WTC11 (cell line): ENCODE measurements at regions not wholly inside any gene's neighbourhood (a gene's known extent, or its start where the extent isn't known, plus 50 kb on each side); places are given as distances from the start of the nearest gene placed in this dataset.

Experiments
- ATAC-seq: fragments of 200-7000 bp; cut with Tn5 transposase; 2 replicates; pipeline ENCODE4 v1.10.0; 2021; ENCODE audit warnings: mild to moderate bottlenecking, moderate library complexity
- CTCF ChIA-PET: fragments of 300-600 bp; sonication (Branson Sonifier 250); formaldehyde crosslinking; loops from one replicate; lab custom pipeline; 2021; ENCODE audit warnings: antibody characterized with exemption; lab: Charles Lee
- POLR2A ChIA-PET: fragments of 350-600 bp; sonication (Branson Sonifier 250); formaldehyde crosslinking; loops from one replicate; lab custom pipeline; 2021; ENCODE audit warnings: antibody characterized with exemption; lab: Charles Lee
- DNase-seq: peaks from one replicate; pipeline ENCODE4 v3.0.0; 2021; ENCODE audit warnings: low spot score
- H3K27ac Mint-ChIP-seq: 2 replicates; pipeline ENCODE4 v1.8.0; 2021; ENCODE audit warnings: mixed read lengths
- H3K27me3 Mint-ChIP-seq: 2 replicates; pipeline ENCODE4 v1.8.0; 2021; ENCODE audit warnings: low read depth, mild to moderate bottlenecking, moderate library complexity, mixed read lengths
- H3K36me3 Mint-ChIP-seq: 2 replicates; pipeline ENCODE4 v1.8.0; 2021; ENCODE audit warnings: mixed read lengths
- H3K4me1 Mint-ChIP-seq: 2 replicates; pipeline ENCODE4 v1.8.0; 2022; ENCODE audit warnings: mixed read lengths
- H3K4me3 Mint-ChIP-seq: 2 replicates; pipeline ENCODE4 v1.8.0; 2021; ENCODE audit warnings: mild to moderate bottlenecking, moderate library complexity, mixed read lengths
- H3K9me3 Mint-ChIP-seq: 2 replicates; pipeline ENCODE4 v1.8.0; 2021; ENCODE audit warnings: mixed read lengths
- ATF6 ChIP-seq: sonication (generic); formaldehyde crosslinking; IDR thresholded peaks from 2 replicates; pipeline ENCODE4 v1.8.1; 2023; ENCODE audit warnings: mild to moderate bottlenecking, missing genetic modification reagents
- CBFB ChIP-seq: sonication (generic); formaldehyde crosslinking; IDR thresholded peaks from 2 replicates; pipeline ENCODE4 v1.8.1; 2022; ENCODE audit warnings: mild to moderate bottlenecking, low read depth, missing genetic modification reagents
- CDX4 ChIP-seq: fragments of 250-450 bp; sonication (Bioruptor Pico); IDR thresholded peaks from 2 replicates; pipeline ENCODE4 v1.9.0; 2021; ENCODE audit warnings: moderate library complexity, mild to moderate bottlenecking, inconsistent platforms, borderline replicate concordance
- CTCF ChIP-seq: fragments of 200-600 bp; IDR thresholded peaks from 2 replicates; pipeline ENCODE4 v1.8.0; 2022; ENCODE audit warnings: antibody characterized with exemption
- GTF2I ChIP-seq: fragments of 250-450 bp; sonication (Bioruptor Pico); conservative IDR thresholded peaks from 2 replicates; pipeline ENCODE4 v1.4.0; 2021; ENCODE audit warnings: mild to moderate bottlenecking
- IRF2 ChIP-seq: sonication (generic); formaldehyde crosslinking; IDR thresholded peaks from 2 replicates; pipeline ENCODE4 v1.8.0; 2022; ENCODE audit warnings: low read depth, missing genetic modification reagents, borderline replicate concordance
- JAZF1 ChIP-seq: fragments of 250-450 bp; sonication (Bioruptor Pico); IDR thresholded peaks from 2 replicates; pipeline ENCODE4 v1.9.0; 2021; ENCODE audit warnings: moderate library complexity, mild to moderate bottlenecking, inconsistent platforms
- JUN ChIP-seq: sonication (generic); formaldehyde crosslinking; IDR thresholded peaks from 2 replicates; pipeline ENCODE4 v1.8.0; 2023; ENCODE audit warnings: mild to moderate bottlenecking, missing genetic modification reagents
- MXD4 ChIP-seq: fragments of 250-450 bp; sonication (Bioruptor Pico); IDR thresholded peaks from 2 replicates; pipeline ENCODE4 v1.8.0; 2021; ENCODE audit warnings: mild to moderate bottlenecking, moderate library complexity, borderline replicate concordance
- NR3C1 ChIP-seq: sonication (generic); formaldehyde crosslinking; conservative IDR thresholded peaks from 2 replicates; pipeline ENCODE4 v1.8.1; 2023; ENCODE audit warnings: low read depth, mild to moderate bottlenecking, missing genetic modification reagents
- RELA ChIP-seq: sonication (generic); formaldehyde crosslinking; IDR thresholded peaks from 2 replicates; pipeline ENCODE4 v1.8.1; 2022; ENCODE audit warnings: missing genetic modification reagents, mild to moderate bottlenecking, borderline replicate concordance
- SMAD4 ChIP-seq: sonication (generic); formaldehyde crosslinking; IDR thresholded peaks from 2 replicates; pipeline ENCODE4 v1.8.0; 2022; ENCODE audit warnings: mild to moderate bottlenecking, missing genetic modification reagents
- ZNF317 ChIP-seq: sonication (generic); formaldehyde crosslinking; IDR thresholded peaks from 2 replicates; pipeline ENCODE4 v1.8.1; 2023; ENCODE audit warnings: low read depth, mild to moderate bottlenecking, moderate library complexity, missing genetic modification reagents, borderline replicate concordance
- ZNF396 ChIP-seq: fragments of 250-450 bp; sonication (Bioruptor Pico); IDR thresholded peaks from 2 replicates; pipeline ENCODE4 v1.8.0; 2021; ENCODE audit warnings: mild to moderate bottlenecking, moderate library complexity, borderline replicate concordance
- ZSCAN18 ChIP-seq: fragments of 250-450 bp; sonication (Bioruptor Pico); IDR thresholded peaks from 2 replicates; pipeline ENCODE4 v2.1.2; 2022; ENCODE audit warnings: mild to moderate bottlenecking, moderate library complexity
- TF ChIP-seq, protein P1 (sequence below): sonication (generic); formaldehyde crosslinking; conservative IDR thresholded peaks from 2 replicates; pipeline ENCODE4 v1.8.1; 2023; ENCODE audit warnings: mild to moderate bottlenecking, low read depth, missing genetic modification reagents, moderate library complexity
- TF ChIP-seq, protein P2 (sequence below): sonication (generic); formaldehyde crosslinking; IDR thresholded peaks from 2 replicates; pipeline ENCODE4 v1.8.1; 2023; ENCODE audit warnings: mild to moderate bottlenecking, missing genetic modification reagents, moderate library complexity

- TF ChIP-seq, protein P1, sequence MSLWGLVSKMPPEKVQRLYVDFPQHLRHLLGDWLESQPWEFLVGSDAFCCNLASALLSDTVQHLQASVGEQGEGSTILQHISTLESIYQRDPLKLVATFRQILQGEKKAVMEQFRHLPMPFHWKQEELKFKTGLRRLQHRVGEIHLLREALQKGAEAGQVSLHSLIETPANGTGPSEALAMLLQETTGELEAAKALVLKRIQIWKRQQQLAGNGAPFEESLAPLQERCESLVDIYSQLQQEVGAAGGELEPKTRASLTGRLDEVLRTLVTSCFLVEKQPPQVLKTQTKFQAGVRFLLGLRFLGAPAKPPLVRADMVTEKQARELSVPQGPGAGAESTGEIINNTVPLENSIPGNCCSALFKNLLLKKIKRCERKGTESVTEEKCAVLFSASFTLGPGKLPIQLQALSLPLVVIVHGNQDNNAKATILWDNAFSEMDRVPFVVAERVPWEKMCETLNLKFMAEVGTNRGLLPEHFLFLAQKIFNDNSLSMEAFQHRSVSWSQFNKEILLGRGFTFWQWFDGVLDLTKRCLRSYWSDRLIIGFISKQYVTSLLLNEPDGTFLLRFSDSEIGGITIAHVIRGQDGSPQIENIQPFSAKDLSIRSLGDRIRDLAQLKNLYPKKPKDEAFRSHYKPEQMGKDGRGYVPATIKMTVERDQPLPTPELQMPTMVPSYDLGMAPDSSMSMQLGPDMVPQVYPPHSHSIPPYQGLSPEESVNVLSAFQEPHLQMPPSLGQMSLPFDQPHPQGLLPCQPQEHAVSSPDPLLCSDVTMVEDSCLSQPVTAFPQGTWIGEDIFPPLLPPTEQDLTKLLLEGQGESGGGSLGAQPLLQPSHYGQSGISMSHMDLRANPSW (CRISPR knock-in tag): no peak
- TF ChIP-seq ZSCAN18 (no peak), NR3C1 (no peak)
Observed at GRCh38 chr3:165523801-165524200, 313.4 kb downstream of the BCHE start (continued).

GRCh38 chr3:165522386-165522785 is 314.8 kb downstream of the BCHE start:
- ChIA-PET POLR2A (no interaction called here), CTCF (no interaction called here)
- TF ChIP-seq, protein P2, sequence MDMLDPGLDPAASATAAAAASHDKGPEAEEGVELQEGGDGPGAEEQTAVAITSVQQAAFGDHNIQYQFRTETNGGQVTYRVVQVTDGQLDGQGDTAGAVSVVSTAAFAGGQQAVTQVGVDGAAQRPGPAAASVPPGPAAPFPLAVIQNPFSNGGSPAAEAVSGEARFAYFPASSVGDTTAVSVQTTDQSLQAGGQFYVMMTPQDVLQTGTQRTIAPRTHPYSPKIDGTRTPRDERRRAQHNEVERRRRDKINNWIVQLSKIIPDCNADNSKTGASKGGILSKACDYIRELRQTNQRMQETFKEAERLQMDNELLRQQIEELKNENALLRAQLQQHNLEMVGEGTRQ: no peak
- TF ChIP-seq GTF2I (CRISPR knock-in tag): no peak
- no peak for TF ChIP-seq JUN
- TF ChIP-seq JAZF1 (CRISPR knock-in tag): no peak
- no peak for TF ChIP-seq IRF2 (CRISPR knock-in tag)
- no peak for TF ChIP-seq RELA (CRISPR knock-in tag)
- TF ChIP-seq CTCF: no peak
- TF ChIP-seq SMAD4: no peak
- no peak for TF ChIP-seq CDX4
- no peak for TF ChIP-seq CBFB (CRISPR knock-in tag)
- no peak for TF ChIP-seq ZNF317
- TF ChIP-seq ZSCAN18: no peak
- no peak for TF ChIP-seq MXD4
- TF ChIP-seq ATF6 (CRISPR knock-in tag): no peak
- TF ChIP-seq ZNF396 (CRISPR knock-in tag): no peak
- no peaks in the 10 kb centered on the region for H3K27me3 Mint-ChIP-seq
- DNase-seq: no peak
- no peak overlapping the region for H3K27ac Mint-ChIP-seq
- no peaks in the 10 kb centered on the region for H3K36me3 Mint-ChIP-seq
- H3K4me3 Mint-ChIP-seq: no peak overlapping the region
- ATAC-seq: no peak
- H3K4me1 Mint-ChIP-seq: 0 out of 2 replicates have a peak, but pooled peaks cover 3% of the 10 kb centered on the region
- H3K9me3 Mint-ChIP-seq: no peaks in the 10 kb centered on the region
